Astrocyte (in vitro differentiated cells and primary cell): ENCODE measurements at regions not wholly inside any gene's neighbourhood (a gene's known extent, or its start where the extent isn't known, plus 50 kb on each side); places are given as distances from the start of the nearest gene placed in this dataset.

ENCODE experiments used
- EZH2 ChIP-seq: IDR thresholded peaks from 2 replicates; pipeline ENCODE4 v1.6.1; 2012; ENCODE audit warnings: mild to moderate bottlenecking, low read length, inconsistent platforms; ENCODE audit not compliant: insufficient read depth
- TF ChIP-seq, protein P1 (sequence below): IDR thresholded peaks from 2 replicates; pipeline ENCODE4 v1.5.1; 2011; ENCODE audit warnings: low read depth, mild to moderate bottlenecking, inconsistent platforms, low read length, moderate library complexity; ENCODE audit not compliant: insufficient read depth

DNA sequence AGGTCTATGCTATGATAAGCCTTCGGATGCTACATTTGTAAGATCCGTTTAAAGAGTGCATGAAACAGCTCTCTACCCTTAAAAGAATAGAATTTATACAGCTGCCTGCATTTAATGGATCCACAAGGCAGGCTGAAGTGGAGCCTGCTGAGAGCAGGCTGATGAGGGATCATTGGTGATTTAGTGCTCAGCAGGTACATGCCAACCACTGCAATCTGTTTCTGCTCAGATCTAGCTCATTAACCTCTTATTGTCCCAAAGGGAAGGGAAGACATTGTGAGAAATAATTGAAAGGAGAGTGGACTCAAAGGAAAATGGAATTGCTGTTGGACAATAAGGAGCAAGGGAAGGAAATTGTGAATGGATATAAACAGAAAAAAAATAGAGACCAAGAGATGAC lies 822.6 kb downstream of the TRIB2 start:
- TF ChIP-seq, protein P1, sequence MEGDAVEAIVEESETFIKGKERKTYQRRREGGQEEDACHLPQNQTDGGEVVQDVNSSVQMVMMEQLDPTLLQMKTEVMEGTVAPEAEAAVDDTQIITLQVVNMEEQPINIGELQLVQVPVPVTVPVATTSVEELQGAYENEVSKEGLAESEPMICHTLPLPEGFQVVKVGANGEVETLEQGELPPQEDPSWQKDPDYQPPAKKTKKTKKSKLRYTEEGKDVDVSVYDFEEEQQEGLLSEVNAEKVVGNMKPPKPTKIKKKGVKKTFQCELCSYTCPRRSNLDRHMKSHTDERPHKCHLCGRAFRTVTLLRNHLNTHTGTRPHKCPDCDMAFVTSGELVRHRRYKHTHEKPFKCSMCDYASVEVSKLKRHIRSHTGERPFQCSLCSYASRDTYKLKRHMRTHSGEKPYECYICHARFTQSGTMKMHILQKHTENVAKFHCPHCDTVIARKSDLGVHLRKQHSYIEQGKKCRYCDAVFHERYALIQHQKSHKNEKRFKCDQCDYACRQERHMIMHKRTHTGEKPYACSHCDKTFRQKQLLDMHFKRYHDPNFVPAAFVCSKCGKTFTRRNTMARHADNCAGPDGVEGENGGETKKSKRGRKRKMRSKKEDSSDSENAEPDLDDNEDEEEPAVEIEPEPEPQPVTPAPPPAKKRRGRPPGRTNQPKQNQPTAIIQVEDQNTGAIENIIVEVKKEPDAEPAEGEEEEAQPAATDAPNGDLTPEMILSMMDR: no peak
- TF ChIP-seq EZH2: no peak
